Neural cell (in vitro differentiated cells): ENCODE measurements at regions not wholly inside any gene's neighbourhood (a gene's known extent, or its start where the extent isn't known, plus 50 kb on each side); places are given as distances from the start of the nearest gene placed in this dataset.

Experiments used
- H2AFZ ChIP-seq: fragments of 200-600, 300-800 bp; sonication (generic), shearing (Covaris generic); 2 replicates; pipeline ENCODE4 v1.6.0; 2014; ENCODE audit warnings: low read depth, mild to moderate bottlenecking, antibody characterized with exemption, low read length, moderate library complexity
- H3F3A ChIP-seq: fragments of 200-600 bp; shearing (Covaris generic); 2 replicates; pipeline ENCODE4 v1.6.1; 2016; ENCODE audit warnings: mild to moderate bottlenecking, moderate library complexity, mixed read lengths, antibody characterized with exemption, low read length; ENCODE audit not compliant: insufficient read depth, poor library complexity, severe bottlenecking
- H3K27ac ChIP-seq: fragments of 200-600, 300-800 bp; sonication (generic), shearing (Covaris generic); 2 replicates; pipeline ENCODE4 v1.5.1; 2014; ENCODE audit warnings: mild to moderate bottlenecking, low read length, moderate library complexity
- H3K27me3 ChIP-seq: fragments of 300-800, 200-600 bp; sonication (generic), shearing (Covaris generic); 2 replicates; pipeline ENCODE4 v1.6.0; 2014; ENCODE audit warnings: mild to moderate bottlenecking, low read depth, low read length, moderate library complexity; ENCODE audit not compliant: insufficient read depth
- H3K36me3 ChIP-seq: fragments of 300-800, 200-600 bp; sonication (generic), shearing (Covaris generic); 2 replicates; pipeline ENCODE4 v1.5.1; 2014; ENCODE audit warnings: mild to moderate bottlenecking, antibody characterized with exemption, low read length, moderate library complexity; ENCODE audit not compliant: insufficient read depth
- H3K4me2 ChIP-seq: fragments of 300-800, 200-600 bp; sonication (generic), shearing (Covaris generic); 2 replicates; pipeline ENCODE4 v1.6.0; 2014; ENCODE audit warnings: mild to moderate bottlenecking, low read length
- H3K4me3 ChIP-seq: fragments of 300-800, 200-600 bp; sonication (generic), shearing (Covaris generic); 2 replicates; pipeline ENCODE4 v1.5.1; 2014; ENCODE audit warnings: mild to moderate bottlenecking, low read length, moderate library complexity
- H3K79me2 ChIP-seq: fragments of 200-600 bp; shearing (Covaris generic); replicated peaks from 2 replicates; pipeline ENCODE4 v1.6.0; 2014; ENCODE audit warnings: mild to moderate bottlenecking, low read length, moderate library complexity; ENCODE audit not compliant: insufficient read depth
- H3K9ac ChIP-seq: fragments of 300-800, 200-600 bp; sonication (generic), shearing (Covaris generic); 2 replicates; pipeline ENCODE4 v1.6.1; 2016; ENCODE audit warnings: mild to moderate bottlenecking, low read length, mixed read lengths
- H3K9me2 ChIP-seq: fragments of 200-600 bp; shearing (Covaris generic); 2 replicates; pipeline ENCODE4 v1.6.1; 2016; ENCODE audit warnings: mild to moderate bottlenecking, low read length, mixed read lengths; ENCODE audit not compliant: insufficient read depth
- H3K9me3 ChIP-seq: fragments of 200-600, 300-800 bp; sonication (generic), shearing (Covaris generic); 2 replicates; pipeline ENCODE4 v1.6.1; 2016; ENCODE audit warnings: mild to moderate bottlenecking, mixed run types, low read length, moderate library complexity, mixed read lengths
- H4K20me1 ChIP-seq: fragments of 200-600 bp; shearing (Covaris generic); 2 replicates; pipeline ENCODE4 v1.6.1; 2016; ENCODE audit warnings: mild to moderate bottlenecking, mixed run types; ENCODE audit not compliant: insufficient read depth
- CTCF ChIP-seq: fragments of 450-650 bp; IDR thresholded peaks from 2 replicates; pipeline ENCODE4 v1.5.1; 2014; ENCODE audit warnings: antibody characterized with exemption, mild to moderate bottlenecking, moderate library complexity; ENCODE audit not compliant: poor library complexity, severe bottlenecking
- EP300 ChIP-seq: fragments of 450-650 bp; conservative IDR thresholded peaks from 2 replicates; pipeline ENCODE4 v1.6.1; 2014; ENCODE audit warnings: antibody characterized with exemption, mild to moderate bottlenecking, moderate library complexity; ENCODE audit not compliant: poor library complexity, severe bottlenecking
- EZH2 ChIP-seq: fragments of 200-600, 300-800 bp; shearing (Covaris generic), sonication (generic); IDR thresholded peaks from 2 replicates; pipeline ENCODE4 v1.6.1; 2014; ENCODE audit warnings: antibody characterized with exemption, low read length, borderline replicate concordance, mild to moderate bottlenecking; ENCODE audit not compliant: insufficient read depth, poor library complexity, severe bottlenecking
- MXI1 ChIP-seq: fragments of 450-650 bp; conservative IDR thresholded peaks from 2 replicates; pipeline ENCODE4 v1.6.1; 2014; ENCODE audit warnings: antibody characterized with exemption, mild to moderate bottlenecking; ENCODE audit not compliant: poor library complexity, severe bottlenecking
- POLR2AphosphoS5 ChIP-seq: IDR thresholded peaks from 2 replicates; pipeline ENCODE4 v1.6.1; 2012
- RAD21 ChIP-seq: fragments of 450-650 bp; conservative IDR thresholded peaks from 2 replicates; pipeline ENCODE4 v1.6.1; 2014; ENCODE audit warnings: antibody characterized with exemption, mild to moderate bottlenecking, moderate library complexity
- REST ChIP-seq: IDR thresholded peaks from 2 replicates; pipeline ENCODE4 v1.6.1; 2012; ENCODE audit warnings: borderline replicate concordance
- SMC3 ChIP-seq: fragments of 450-650 bp; conservative IDR thresholded peaks from 2 replicates; pipeline ENCODE4 v1.6.1; 2014; ENCODE audit warnings: antibody characterized with exemption, mild to moderate bottlenecking, moderate library complexity; ENCODE audit not compliant: poor library complexity
- TAF1 ChIP-seq: IDR thresholded peaks from 2 replicates; pipeline ENCODE4 v1.6.1; 2012; ENCODE audit warnings: low read depth

GRCh38 chr11:29634244-29634643, 382.6 kb downstream of the KCNA4 start (continued):
- TF ChIP-seq SMC3 (no peak), MXI1 (no peak)

GRCh38 chr11:29629286-29629685, 387.5 kb downstream of the KCNA4 start:
- Histone ChIP-seq H3K9me2 (no peaks in the 10 kb centered on the region), H3K4me2 (no peak overlapping the region), H3K27ac (peak overlapping the region; percentile 68)

GRCh38 chr11:29628609-29629008, 388.2 kb downstream of the KCNA4 start:
- no peaks in the 10 kb centered on the region for H3K9me3 ChIP-seq
- no peaks in the 10 kb centered on the region for H4K20me1 ChIP-seq
- H2AFZ ChIP-seq: no peak overlapping the region
- peak overlapping the region; percentile 11 for H3K9ac ChIP-seq
- no peaks in the 10 kb centered on the region for H3K36me3 ChIP-seq
- H3K27me3 ChIP-seq: no peaks in the 10 kb centered on the region
- H3K4me3 ChIP-seq: peak overlapping the region; percentile 2
- no peaks in the 10 kb centered on the region for H3F3A ChIP-seq
- no peak overlapping the region for H3K4me2 ChIP-seq
- H3K79me2 ChIP-seq: no peaks in the 10 kb centered on the region
- H3K27ac ChIP-seq: peak overlapping the region; percentile 68
- H3K9me2 ChIP-seq: no peaks in the 10 kb centered on the region
- TF ChIP-seq REST (no peak), RAD21 (peak; percentile 11), SMC3 (no peak), POLR2AphosphoS5 (peak; percentile 56), EP300 (peak; percentile 91), EZH2 (no peak), MXI1 (no peak)

More at GRCh38 chr11:29629286-29629685, 387.5 kb downstream of the KCNA4 start:
- no peaks in the 10 kb centered on the region for H3F3A ChIP-seq
- H3K79me2 ChIP-seq: no peaks in the 10 kb centered on the region
- H4K20me1 ChIP-seq: no peaks in the 10 kb centered on the region
- no peak overlapping the region for H2AFZ ChIP-seq
- H3K36me3 ChIP-seq: no peaks in the 10 kb centered on the region
- H3K9me3 ChIP-seq: no peaks in the 10 kb centered on the region
- no peak overlapping the region for H3K9ac ChIP-seq
- H3K4me3 ChIP-seq: peak overlapping the region; percentile 2
- no peak for TF ChIP-seq SMC3
- TF ChIP-seq RAD21: no peak
- TF ChIP-seq POLR2AphosphoS5: no peak
- no peaks in the 10 kb centered on the region for H3K27me3 ChIP-seq

GRCh38 chr11:29627541-29627940, 389.3 kb downstream of the KCNA4 start:
- no peaks in the 10 kb centered on the region for H3K9me3 ChIP-seq
- no peaks in the 10 kb centered on the region for H3K79me2 ChIP-seq
- H3K27me3 ChIP-seq: no peaks in the 10 kb centered on the region
- no peaks in the 10 kb centered on the region for H3K36me3 ChIP-seq
- H3K9me2 ChIP-seq: no peaks in the 10 kb centered on the region
- no peaks in the 10 kb centered on the region for H4K20me1 ChIP-seq
- H2AFZ ChIP-seq: no peak overlapping the region
- H3F3A ChIP-seq: no peaks in the 10 kb centered on the region
- TF ChIP-seq EZH2 (no peak), MXI1 (no peak), REST (no peak), RAD21 (no peak), CTCF (no peak), TAF1 (no peak), POLR2AphosphoS5 (no peak), EP300 (no peak), SMC3 (no peak)
- peak overlapping the region; percentile 68 for H3K27ac ChIP-seq
- H3K9ac ChIP-seq: no peak overlapping the region
- no peak overlapping the region for H3K4me2 ChIP-seq
- H3K4me3 ChIP-seq: no peak overlapping the region
